ENCODE measurements at regions not wholly inside any gene's neighbourhood (a gene's known extent, or its start where the extent isn't known, plus 50 kb on each side); places are given as distances from the start of the nearest gene placed in this dataset.

- TF ChIP-seq EZH2 (IDR thresholded peaks at IDR 0.05; ENCODE audit: borderline replicate concordance, low read length) (no peak), CTCF (IDR thresholded peaks at IDR 0.05; ENCODE audit: low read length) (no peak)
These were observed 409.0 kb upstream of the NRP1 start for GRCh38 chr10:33743429-33743857.

All from OCI-LY1 (cell line).